GM04504 (cell line): ENCODE measurements at regions not wholly inside any gene's neighbourhood (a gene's known extent, or its start where the extent isn't known, plus 50 kb on each side); places are given as distances from the start of the nearest gene placed in this dataset.

Experiments
- DNase-seq: peaks from one replicate; pipeline ENCODE4 v3.0.0-alpha.2; 2012; ENCODE audit warnings: low read depth

DNA sequence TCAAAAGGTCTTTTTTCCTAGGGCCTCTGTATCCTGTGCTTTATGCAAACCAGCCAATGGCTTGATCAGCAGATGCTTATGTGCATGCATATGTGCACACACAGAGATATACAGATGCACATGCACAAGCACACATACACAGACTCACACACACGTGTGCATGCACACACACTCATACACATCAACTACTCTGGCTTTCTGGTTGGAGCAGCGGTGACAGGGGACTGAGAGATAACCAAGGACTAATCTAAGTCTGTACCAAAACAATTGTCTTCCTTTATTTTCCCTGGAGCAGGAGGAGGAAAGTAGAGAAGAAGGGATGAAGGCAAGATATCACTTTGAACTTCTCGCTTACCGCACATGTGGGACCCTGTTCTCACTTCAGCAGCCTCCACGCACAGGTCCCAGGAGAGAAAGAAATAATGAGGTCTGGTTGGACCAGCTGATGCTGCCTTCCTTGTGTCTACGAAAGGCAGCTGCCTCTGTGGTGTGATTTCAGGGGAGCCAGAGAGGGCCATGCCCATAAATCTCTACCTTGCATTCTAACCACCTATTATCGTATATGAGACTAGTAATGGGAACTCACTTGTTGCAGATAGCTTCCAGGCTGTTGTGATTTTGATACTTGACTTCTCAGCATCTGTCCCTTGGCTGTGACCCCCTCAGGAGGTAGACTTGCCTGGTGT is 338.0 kb downstream of the EN1 start:
- no peak for DNase-seq

DNA sequence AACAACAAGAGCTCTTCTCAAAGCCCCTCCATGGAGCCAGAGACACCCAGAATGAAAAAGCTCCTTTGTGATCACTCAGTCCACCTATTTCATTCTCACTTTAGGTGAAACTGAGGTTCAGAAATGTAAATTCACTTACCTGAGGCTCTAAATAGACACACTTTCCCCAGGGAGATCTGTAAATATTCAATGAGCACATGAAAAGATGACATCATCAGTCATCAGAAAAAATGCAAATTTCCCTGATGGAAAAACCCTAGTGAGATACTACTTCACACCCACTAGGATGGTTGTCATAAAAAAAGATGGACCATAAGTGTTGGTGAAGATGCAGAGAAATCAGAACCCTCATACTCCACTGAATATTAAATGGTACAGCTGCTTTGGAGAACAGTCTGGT is 339.2 kb downstream of the EN1 start:
- no peak for DNase-seq

DNA sequence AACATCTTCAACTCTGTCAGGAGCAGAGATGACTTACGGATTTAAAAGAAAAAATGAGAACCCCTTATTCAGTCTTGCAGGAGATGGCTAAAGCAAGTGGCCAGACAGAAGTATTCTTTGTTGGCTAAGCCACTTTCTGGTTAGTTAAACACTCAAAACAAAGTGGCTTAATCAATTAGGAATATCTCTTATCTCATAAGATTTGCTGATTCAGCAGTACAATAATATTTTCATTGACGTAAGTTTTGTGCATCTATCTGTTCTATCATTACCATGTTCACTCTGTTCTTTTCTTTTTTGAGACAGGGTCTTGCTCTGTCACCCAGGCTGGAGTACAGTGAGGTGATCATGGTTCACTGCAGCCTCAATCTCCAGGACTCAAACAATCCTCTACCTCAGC is 342.0 kb downstream of the EN1 start:
- DNase-seq: no peak

DNA sequence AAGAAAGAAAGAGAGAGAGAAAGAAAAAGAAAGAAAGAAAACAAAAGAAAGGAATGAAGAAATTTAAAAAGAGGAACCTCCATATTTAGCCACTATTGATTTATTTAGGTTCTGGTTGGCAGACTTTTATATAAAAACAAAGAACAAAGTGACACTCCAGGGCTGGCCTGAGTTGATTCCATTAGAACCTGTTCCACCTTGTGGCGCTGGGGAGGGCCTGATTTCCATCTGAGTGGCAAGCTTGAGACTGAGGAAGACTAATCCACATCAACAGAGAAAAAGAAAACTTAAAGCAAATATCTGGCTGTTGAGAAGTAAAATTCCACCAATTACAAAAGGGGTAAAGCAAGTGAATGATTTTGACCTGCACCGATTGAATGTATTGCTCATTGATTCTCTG is 345.3 kb downstream of the EN1 start:
- no peak for DNase-seq

DNA sequence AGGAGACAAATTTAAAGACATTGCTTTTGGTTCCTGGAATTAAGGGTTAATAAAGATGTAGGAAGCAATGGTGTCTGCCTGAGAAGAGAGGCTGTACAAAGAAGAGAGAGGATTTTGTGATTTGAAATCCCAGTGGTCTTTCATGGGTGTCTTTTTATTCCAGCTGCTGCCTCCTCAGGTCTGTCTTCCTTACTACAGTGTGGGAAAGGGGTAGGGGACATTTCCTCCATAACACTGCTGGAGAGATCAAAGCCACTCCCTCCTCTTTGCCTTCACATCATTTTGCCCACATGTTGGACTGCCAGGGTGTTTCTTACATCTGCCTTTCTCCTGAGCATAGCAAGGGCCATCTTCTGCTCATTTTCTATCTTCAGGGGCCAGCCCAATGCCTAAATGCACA is 348.5 kb downstream of the EN1 start:
- DNase-seq: no peak

DNA sequence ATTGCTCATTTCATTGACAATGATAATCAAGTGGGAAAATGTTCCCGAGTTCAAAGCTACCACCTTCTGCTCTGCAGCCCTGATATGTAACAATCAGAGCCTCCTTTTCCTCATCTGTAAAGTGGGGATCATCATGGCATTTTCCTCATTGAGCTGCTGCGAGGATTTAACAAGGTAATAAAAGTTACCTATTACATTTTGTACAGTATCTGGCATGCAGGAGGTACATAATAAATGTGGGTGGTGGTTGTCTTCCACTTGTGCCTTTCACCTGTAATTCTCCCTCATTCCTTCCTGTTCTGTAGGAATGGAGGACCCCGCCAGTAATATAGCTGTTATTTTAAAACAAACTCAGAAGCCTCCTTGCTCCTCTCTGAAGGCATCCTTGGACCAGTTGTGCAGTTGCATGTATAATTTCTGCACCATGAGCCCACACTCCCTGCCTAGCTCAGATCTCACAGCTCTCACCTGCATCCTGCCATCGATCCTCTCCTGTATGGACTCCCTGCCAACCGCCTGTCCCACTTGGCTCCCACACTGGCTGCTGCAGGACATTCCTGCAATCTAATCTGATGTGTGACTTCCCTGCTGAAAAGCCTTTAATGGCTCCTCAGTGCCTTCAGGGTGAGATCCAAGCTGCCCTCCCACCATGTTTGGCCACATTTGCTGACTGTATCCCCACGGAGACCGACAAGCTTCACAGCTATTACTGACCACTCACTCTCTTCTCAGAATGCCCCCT is 350.4 kb downstream of the EN1 start:
- no peak for DNase-seq

DNA sequence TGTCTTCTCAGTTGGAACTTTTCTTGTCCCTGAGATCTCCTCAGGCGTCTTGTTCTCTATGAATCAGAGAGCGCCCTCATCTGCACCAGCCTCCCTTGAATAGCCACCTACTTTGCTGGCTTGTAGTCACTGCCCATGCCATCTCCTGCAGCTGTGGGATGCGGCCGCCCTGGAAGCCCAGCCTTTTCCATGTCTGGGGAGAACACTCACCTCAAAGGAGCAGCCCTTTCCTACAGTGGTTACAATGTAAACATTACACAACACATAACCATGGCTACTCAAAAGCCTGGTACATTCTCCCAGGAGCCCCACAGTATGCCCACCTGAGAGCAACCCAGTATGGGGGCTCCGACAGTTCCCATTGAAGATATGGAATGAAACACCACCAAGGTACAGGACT is 351.0 kb downstream of the EN1 start:
- no peak for DNase-seq

DNA sequence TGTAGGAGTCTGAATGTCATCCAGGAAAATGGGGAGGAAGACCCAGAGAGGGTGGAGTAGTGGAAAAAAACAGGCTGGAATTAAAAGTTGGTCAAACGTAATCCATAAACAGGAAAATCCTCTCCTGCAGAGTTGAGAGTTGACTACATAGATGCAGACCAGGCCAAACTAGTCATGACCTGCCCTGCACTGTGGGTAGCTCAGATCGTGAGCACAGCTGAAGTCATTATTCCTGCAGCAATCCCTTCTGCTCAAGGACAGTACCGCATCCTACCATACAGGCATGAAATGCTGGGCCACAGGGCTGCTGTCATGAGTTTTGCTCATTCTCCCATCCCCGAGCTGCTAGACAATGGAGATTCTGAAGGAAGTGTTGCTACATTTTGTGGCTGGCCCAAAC is 352.2 kb downstream of the EN1 start:
- DNase-seq: no peak

DNA sequence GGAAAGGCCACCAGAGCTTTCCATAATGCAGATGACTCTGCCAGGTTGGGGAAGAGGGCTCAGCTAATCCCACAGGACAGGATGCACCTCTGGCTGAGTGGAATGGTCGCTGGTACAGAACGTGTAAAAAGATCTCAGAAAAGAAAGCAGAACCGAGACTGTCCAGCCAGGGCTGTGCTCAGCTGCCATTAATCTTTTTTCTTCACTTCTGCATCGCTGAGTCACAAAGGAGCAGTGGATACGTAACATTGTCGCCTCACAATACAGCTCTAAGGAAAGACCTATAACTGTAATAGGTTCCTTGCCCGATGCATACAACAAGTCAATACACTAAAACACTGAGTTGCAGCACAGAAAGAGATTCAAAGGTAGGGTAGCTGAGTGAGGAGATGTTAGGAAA is 354.2 kb downstream of the EN1 start:
- DNase-seq: no peak

DNA sequence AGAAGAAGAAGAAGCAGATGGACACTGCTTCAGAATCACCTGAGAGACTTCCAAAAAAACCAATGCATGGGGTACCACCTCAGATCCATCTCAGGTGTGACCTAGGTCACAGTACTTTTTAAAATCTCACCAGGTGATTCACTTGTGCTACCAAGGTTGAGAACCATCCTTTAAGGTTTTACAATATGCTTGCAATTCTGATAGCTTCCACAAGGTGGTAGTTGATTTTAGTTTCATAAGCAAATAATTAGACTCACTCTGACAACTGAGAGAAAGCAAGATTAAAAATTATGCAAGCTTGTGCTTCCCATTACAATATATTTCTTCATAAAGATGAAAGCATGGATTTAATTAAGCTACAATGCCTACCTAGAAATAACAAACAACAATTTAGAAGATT is 355.1 kb downstream of the EN1 start:
- peak; percentile 6 for DNase-seq

DNA sequence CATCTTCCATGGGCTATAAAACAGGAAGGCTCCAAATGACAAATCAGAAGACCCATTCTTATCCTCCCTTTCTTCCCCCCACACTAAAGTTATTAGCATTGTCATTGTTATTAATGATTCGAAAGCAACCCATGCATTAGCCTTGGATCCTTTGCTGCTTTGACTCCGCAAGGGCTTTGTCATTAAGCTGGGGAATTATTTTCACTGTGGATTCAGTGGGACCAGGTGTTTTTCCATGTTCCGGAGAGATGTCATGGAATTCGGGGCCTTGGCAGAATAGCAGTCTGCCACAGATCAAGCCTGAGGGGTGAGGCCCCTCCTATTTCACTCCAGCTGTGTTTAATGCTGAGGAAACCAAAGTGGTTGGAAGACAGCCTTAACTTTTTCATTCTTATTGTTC is 357.1 kb downstream of the EN1 start:
- no peak for DNase-seq

DNA sequence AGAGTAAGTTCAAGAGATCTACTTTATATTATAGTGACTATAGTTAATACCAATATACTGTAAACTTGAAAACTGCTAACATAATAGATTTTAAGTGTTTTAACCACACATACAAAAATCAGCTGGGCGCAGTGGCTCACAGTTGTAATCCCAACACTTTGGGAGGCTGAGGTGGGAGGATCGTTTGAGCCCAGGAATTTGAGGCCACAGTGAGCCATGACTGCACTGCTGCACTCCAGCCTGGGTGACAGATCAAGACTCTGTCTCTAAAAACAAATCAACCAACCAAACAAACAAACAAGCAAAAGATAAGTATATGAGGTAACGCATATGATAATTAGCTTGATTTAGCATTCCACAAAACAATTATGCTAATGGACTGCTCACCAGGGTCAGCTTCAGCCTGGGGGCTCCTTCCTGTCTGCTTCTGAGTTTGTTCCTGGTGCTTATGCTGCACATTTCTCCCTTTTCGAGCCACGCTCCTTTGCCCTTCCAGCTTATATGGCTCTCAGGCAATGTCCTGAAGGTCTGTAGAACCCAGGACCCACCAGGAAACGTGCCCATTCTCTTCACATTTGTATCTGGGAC is 357.6 kb downstream of the EN1 start:
- DNase-seq: no peak

DNA sequence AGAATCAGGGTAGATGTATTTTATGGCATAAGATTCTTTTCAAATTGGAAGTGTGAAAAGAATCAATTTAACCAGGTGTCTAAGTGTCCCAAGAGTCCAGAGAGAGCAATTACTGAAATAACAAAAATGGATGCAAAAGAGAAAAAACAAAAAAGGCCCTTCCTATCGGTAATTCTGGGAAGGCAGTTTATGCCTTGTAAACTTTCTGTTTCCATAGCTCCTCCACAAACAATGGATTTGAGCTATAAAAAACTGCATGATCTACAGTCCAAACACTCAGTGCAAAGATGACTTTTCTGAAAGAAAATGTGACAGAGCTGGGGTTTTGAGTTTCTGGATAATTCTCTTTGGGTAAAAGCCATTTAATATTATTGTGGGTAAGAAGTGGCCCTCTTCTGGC is 366.1 kb downstream of the EN1 start:
- no peak for DNase-seq

DNA sequence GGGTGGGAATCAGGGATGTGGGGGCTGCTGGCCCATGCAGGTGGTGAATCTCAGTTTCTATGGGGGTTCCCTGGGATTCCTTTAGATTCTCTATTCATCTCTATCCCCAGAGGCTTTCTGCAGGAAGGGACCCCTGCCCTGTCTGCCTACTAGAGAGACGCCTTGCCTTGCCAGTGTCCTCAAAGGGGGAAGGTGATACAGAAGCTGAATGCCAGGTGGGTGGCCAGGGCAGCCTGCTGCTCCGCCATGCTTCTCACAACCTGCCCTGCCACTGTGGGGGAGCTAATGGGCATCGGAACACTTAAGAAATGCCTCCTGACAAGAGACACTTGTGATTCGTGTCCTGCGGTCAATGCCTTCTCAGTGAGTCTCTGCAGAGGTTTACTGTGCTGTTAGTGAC is 368.4 kb downstream of the EN1 start:
- no peak for DNase-seq

DNA sequence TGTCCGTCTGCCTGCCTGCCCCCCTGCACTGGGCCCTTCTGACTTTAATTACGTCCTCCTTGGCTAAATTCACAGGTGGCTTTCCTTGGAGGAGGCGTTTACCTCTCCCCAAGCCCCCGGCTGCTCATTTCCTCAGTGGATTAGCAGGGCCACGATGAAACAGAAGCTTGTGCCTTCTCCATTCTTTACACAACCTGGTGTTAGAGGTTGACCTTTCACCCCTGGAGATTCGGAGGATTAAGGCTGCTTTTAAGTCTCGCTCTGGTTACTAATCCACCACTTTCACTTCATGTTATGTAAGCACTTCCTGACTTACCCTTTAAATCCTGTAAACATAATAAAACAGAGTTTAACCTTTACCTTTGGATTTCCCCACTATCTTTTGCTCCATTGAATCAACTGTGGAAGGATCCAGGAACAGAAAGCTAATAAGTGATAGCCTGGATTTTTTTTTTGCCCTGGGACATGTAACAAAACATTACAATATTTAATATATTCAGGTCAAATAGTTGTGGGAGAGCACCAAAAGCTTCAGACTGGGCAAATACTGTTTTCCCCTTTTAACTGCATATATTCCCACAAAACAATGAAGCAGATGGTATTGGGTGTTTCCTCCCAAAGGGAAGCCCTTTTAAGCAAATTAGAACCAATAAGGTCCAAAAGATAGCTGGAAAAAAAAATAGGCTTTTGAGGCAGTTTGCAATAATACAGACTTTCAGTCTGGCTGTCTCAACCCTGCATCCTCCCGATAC is 370.2 kb downstream of the EN1 start:
- DNase-seq: no peak

DNA sequence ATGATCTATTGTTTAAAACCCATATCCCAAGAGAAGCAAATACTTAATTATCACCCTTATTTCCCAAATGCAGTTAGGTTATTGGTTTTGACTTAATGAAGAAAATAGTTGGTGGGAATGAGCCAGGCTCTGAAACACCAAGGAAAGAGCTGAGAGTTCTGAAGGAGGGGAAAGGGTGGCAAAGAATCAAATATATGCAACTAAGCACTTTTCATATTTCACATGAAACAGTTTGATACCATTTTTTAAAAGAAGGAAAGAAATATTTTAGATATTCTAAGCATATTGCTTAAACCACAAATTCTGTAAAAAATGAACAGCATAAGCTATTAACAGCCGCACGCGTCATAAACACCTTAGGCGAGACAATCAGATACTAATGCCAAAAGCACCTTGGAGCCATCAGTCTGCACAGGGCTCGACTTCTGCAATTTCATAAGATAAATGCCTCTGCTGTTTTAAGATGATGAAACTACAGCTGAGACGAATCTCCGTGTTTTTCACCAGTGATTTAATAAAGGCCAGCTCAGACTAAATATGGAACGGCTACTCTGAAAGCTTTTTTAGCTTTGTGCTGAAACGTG is 371.7 kb downstream of the EN1 start:
- no peak for DNase-seq

DNA sequence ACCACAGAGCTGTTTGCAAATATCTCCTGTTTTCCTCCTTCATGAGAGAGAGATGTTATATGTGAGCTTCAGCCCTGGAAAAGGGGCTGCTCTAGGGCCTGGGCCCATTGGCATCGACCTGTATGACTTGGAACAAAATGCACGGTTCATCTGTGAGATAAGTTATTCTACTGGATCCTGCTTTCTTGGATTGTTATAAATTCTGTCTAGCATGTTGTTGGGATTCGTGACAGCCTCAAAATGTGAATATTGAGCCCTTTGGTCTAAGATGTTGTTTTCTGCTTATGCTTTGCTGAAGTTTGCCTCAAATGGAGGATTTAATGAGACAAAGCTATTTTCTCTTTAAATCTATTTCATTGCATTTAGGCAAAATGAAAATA is 372.9 kb downstream of the EN1 start:
- DNase-seq: no peak

DNA sequence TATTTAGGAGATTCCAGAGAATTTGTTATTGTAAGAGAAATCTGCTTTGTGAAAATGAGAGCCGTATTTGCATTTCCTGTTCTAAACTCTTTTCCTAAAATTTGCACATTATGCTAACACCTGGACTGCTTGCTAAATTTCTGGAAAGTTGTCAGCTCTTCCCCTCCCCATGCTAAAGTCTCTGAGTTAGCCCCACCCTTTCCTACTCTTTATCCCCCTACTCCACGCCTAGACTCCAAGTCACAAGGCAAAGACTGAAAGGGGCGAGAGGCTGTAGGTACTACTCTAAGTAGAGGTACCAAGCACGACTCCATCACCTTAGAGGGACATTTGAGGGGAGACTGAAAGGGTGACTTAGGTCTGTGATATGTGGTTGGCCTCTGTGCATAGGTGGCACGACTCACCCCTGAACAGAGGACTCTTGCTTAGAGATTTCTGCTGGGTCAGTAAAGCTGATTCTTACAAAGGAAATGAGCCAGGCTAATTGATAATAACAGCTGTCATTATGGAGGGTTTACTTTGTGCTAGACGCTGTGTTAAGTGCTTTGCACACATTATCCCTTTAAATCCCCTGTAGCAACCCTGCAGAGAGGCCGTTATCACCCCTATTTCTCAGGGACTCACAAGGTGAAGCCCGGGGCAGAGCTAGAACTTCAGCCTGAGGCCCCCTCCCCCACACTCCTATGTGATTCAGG is 373.5 kb downstream of the EN1 start:
- DNase-seq: no peak

DNA sequence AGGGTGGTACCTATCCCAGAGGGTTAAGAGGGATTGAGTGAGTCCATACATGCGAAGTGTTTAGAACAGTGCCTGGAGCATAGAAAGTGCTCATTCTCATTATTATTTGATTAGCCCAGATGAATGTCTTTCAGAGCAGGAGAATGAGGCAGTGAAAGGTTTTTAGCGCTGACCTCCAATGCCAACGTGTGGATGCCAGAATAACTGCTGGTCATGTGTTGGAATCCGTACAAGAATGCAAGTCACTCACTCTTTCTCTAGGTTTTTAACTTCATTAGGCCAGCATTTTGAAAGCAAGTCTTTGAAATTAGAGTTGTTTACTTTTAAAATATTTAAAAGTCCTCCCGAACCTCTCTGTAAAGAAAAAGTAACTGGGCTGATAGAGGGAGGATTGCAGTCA is 374.2 kb downstream of the EN1 start:
- no peak for DNase-seq

DNA sequence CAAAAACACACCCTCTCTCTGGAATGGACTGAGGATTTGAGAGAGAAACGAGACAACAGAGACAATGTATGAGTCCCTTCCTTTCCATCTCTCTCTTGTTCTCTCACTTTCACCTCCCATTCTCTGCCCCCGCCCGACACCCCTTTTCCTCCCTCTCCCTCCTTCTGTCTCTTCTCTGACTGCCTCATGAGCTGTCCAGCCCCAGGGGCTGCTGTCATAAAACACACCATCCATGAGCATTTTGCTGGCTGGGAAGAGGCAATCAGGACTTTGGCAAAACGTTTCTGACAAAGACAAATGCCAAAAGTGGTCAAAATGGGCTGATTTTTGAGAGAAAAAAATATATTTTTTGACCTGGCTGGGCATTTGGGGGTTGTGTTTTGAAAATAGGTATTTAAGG is 377.2 kb downstream of the EN1 start:
- no peak for DNase-seq

DNA sequence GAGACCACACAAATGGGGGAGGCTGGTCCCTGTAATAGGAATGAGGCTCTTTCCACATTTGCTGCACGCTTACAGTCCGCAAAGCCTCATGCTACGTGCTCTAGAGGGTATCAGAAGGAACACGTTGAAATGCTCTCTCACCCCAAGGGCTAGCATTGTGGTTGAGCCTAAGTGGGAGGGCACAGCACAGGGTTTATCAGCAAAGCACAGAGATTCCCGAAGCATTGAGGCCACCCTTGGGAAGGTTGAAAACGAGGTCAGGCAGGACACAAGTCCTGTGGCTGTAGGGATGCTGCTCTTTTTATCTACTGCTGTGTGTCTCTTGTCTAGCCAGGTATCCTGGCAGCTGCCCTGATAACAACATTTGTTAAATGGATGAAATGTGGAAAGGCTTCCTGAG is 378.3 kb downstream of the EN1 start:
- no peak for DNase-seq
